HG03521 (cell line): ENCODE measurements at regions not wholly inside any gene's neighbourhood (a gene's known extent, or its start where the extent isn't known, plus 50 kb on each side); places are given as distances from the start of the nearest gene placed in this dataset.
"Not testable (repeated sequence)": the region's sequence is repeated elsewhere in the genome, so short reads cannot be mapped to it uniquely, and the experiment has no call there.

Source experiments
- ATAC-seq: cut with Tn5 transposase; IDR thresholded peaks from one replicate; pipeline ENCODE4 v1.9.1; 2021; ENCODE audit warnings: mild to moderate bottlenecking, moderate library complexity; ENCODE audit not compliant: unreplicated experiment

DNA sequence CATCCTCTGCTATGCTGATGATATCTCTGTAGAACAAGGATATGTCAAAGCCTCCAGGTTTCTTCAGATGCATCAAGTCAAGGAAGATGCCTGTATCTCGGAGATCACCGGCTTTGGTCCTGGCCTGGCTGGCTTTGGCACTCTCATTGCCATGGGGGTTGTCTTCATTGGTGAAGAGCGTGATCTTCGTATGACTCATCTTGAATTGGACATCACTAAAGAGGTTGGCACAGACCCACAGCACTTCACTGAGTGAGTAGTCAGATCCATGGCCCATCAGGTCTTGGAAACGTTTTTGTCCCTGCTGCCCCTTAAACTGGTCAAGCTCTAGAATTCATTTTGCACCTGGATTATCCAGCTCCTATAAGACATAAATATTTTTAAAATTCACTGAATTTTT lies 130.9 kb upstream of the MAMLD1 start:
- ATAC-seq: not testable (repeated sequence)

DNA sequence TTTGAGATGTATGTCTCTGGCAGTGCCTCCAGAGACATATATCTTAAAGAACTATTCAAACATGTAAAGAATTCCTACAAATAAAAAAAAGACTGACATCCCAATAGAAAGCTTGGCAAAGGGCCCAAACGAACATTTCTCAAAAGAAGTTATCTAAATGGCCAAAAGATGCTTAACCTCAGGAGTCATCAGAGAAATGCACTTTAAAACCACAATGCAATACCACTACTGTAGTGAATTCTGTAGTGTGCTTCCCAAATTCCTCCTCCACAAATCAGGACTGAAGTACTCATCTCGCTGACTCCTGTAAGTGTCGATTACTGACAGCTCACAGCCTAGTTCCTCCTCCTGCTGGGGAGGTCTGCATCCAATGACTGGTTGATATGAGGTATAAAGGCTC lies 129.0 kb upstream of the MAMLD1 start:
- ATAC-seq: no peak

DNA sequence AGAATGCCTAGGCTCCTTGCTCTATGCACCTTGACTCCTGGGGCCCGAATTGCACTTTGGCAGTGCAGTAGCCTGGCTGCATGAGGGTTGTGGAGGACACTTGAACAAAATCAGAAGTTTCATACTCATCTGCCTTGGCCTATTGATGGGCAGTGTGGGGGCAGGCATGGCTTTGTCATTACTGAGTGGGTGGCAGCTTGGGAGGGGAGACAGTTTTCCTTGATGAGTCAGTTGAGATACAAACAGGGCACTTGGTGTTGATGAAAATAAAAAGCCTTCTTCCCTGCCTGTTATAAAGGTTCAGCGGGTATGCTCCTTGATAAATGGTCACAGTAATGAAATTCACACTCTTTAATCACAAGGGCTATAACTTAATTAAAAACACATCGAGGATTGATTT lies 126.8 kb upstream of the MAMLD1 start:
- ATAC-seq: no peak

DNA sequence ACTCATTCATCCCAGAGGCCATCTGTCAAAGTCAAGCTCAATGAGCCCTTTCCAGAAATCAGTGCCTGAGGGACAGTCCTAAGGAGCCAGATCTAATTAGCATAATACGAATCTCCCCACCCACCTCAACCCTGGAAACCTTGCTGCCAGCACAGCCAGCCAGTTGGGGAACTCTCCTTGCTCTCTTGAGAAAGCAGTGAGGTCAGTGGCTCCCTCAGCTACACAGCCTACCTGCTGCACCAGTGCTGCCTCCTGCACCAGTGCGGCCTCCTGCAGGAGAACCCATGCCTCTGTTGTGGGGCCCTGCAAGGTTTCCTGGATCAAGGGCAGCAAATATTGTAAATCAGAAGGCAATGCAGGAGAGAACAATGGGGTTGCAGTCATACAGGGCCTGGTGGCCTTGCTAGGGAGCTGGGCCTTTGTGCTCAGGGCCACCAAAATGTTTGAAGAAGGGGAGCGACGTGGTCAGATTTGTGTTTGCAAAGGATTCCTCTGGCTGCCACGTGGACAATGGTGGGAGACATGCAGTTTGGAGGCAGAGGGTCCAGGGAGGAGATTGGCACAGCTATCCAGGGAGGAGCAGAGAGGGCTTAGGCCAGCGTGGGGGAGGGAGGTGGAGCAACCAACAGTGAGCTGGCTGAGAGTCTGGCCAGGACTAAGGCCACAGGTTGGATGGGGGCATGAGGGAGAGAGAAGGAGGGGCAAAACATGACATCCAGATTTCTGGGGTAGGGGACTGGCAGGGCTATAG lies 124.3 kb upstream of the MAMLD1 start:
- no peak for ATAC-seq

DNA sequence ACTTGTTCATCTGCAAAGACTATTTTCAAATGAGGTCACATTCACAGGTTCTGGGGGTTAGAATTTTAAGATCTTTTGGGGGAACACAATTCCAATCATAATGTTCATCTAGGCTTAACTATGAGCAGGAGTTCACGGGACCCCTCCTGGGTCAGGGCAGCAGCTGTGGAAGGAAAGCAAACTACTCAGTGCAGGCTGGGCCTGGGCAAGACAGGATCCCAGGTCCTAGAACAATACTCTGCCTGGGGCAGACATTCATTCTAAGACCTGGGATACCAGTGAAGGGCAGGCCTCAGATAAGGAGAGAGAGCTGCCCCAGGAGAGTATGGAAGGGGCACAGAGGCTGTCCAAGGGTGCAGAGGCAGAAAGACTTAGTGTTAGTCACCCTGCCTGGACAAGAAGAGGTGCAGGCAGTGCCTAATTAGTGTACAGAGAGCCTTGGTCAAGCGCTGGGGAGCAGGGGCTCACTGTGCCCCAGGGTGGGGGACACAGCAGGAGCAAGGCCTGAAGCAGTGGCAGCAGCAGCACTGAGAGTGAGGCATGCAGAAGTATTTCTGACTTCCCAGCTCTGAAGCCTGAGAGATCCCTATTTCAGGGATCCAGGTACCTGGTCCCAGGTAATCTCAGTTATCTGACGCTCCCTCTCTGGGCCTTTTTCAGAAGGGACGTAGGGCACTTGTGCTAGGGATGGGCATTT lies 123.0 kb upstream of the MAMLD1 start:
- ATAC-seq: no peak

DNA sequence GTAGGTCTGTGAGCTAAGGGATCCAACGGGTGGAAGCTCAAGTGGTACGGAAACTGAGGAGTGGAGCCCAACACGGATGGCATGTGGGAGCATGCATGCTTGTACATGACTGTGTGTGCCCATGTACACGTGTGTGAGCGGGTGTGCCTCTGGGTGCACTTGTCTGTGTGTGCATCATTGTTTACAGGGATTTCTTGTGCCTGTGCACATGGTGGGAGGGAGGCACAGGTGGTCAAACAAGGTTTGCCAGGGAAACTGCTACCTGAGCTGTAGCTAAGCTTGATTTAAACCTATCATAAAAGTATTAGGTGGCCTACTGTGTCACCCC lies 122.5 kb upstream of the MAMLD1 start:
- ATAC-seq: no peak

DNA sequence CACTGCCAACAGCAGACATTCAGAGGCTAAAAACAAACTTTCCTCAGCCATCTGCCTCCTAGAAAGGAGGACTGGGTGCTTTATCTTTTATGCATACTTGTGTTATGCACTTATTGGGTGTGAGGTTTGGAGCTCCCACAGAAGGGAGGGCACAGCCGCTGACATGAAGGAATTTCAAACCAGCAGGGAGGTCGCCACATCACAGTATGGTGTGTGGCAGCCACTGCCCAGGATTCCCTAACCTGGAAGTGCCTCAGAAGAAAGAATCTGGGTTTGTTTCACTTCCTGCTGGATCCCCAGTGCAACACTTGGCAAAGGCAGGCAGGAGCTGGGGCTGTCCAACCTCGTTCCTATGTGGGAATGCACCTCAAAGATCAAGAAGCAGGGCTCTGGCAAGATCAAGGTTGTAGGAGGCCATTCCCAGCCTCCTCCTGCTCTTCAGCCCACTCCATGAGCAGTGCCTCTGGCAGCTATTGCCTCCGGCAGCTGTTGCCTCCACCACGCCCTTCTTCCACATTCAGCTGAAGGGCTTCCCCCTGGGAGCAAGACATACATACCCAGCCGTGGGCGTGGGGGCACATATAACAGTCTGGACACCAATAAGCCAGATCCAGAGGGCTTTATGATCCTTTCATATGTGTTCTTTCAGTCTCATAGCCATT lies 109.0 kb upstream of the MAMLD1 start:
- no peak for ATAC-seq

DNA sequence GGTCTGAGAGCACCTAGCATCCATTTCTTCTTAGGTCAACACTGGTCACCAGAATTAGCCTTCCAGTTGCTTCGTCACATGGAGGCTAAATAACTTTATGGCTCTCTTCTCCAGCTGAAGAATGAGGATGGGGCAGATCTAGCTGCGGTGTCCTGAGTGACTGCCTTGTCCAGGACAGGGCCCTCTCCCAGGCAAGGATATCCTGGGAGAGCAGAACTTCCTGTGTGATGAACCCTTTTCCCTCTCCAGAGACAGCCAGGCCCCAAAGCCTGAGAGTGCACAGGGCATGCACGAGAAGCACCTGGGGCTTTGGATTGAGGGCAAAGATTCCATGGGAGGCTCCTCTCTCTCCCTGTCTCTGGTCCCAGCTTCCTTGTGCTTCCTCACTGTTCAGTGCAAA lies 108.2 kb upstream of the MAMLD1 start:
- no peak for ATAC-seq

DNA sequence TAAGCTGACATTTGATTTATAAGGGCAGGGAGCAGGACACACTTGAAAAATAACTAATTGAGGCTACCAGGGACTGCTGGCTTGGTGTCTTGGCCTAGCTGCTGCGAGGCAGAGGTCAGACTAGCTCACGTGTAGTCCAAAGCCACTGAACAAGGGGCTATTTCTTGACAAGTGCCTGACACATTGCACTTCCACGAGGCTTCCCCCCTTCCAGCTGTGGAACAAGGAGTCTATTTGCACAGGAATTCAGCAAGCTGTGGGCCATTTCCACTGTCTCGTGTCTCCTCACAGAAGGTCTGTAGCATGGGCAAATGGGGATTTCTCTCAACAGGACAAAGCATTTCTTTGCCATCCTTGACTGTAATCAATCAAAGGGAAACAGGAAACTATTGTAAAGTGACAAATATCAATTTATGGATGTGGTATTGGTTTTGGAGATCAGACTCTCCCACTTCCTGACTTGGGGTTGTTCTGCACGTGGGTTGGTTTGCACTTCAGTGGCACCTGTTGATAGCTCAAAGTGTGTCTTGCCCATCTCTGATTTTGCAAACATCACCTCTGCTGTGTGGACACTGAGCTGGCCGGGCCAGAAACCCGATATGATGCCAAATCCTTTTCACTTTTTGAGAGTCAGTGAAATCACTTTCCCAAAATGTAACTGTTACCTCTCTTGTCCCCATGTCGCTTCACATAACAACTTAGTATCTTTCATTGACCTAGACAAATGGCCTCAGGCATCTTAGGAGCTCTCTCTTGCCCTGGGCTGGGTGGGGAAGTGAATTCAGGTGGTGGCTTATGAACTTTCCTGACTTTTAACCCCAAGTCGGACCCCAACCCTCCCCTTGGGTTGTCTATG lies 107.4 kb upstream of the MAMLD1 start:
- no peak for ATAC-seq

DNA sequence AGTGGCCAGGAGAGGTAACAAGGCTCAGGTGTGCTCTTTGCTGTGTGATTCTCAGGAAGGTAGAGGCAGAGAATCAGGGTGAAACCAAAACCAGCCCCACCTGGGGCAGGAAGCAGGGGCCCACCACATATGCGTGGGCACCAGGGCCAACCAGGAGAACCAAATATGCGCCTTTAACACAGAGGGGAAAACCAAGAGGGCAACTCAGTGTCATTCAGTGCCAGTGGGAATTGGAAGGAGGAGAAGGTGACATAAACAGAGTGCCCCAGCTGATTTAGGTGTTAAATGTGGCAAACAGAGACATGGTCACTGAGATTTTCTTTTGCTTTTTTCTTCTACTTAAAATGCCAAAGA lies 106.8 kb upstream of the MAMLD1 start:
- no peak for ATAC-seq

DNA sequence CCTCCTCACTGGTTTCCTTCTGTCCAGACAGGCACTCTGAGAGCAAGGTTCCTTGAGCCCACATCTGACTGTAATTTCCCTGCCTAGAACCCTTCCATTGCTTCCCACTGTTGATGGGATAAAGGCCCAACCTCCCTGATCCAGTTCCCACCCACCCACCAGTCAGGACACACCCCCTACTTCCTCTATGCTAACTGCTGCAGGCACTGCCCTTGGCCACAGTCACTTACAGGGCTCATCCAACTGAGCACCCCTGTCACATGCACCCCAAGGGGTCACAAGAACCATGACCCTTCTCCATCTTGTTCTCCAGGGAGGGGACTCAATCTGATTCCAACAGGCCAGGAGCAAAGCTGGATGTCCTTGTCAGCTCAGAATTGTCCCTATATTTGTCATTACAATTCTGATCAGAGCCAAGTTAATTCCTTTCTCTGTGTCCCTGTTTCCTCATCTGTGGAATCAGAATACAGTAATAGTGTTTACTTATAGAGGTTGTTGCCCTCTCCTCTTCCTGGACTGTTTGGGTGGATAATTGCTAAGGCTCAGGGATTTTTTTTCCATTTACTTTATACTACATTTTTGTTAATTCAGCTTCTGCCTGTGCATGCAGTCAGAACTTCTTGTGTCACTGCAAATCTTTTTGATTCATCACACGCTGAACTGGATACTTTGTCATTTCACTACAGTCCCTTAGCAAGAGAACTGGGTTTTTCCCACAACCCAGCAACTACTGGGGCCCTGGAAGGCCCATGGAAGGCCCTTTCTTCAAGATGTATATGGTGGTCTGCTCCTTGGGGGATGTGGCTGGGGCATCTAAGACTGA lies 105.6 kb upstream of the MAMLD1 start:
- ATAC-seq: no peak

DNA sequence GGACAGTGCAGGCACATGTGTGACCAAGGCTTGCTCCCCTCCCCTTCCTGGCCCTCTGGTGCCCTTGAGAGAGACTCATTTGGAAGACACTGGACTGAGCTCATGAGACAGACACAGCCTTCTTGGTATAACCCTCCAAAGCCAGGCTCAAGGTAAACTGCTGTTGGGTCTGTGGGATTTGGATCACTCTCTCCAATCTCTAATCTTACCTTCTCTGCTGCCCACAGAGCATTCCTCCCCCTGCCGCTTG lies 105.0 kb upstream of the MAMLD1 start:
- no peak for ATAC-seq

DNA sequence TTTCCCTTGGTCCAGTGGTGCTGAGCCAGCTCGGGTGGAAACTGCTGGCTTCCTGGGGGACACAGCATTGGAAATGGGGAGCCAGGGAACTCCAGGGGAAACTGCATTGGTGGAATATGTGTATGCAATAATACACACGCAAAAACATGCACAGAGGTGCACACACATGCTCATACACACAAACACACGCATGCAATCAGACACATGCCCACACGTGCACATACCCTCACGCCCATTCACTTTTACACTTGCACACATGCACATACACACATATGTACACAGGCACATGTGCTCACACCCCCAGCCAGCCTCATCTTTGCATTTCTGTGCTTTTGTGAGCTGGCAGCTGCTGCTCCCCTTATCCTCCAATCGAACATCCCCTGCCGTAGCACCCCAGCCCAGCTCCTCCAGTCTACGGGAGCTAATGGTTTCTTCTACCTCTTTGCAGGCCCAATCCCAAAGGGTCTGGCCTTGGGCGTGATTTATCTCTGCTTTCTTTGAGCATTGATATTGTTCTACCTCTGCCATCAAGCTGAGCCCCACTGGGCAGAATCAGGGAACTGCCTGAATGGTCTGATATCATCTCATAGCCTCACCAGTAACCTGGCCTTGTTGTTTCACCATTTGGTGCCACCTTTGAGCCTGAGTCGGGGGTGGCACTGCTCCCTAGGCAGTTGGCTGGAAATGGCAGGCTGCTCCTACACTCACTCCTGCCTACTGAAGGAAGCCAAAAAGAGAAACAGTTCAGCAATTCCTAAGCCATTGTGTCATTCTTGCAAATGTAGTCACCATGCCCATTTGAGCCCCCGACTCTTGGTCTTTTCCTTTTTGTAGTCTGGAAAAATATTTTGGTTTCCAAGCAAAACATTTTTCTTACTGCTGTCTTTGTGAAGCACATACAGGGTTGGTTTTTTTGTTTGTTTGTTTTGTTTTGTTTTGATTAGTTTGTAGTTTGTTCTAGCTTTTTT lies 104.4 kb upstream of the MAMLD1 start:
- ATAC-seq: no peak

DNA sequence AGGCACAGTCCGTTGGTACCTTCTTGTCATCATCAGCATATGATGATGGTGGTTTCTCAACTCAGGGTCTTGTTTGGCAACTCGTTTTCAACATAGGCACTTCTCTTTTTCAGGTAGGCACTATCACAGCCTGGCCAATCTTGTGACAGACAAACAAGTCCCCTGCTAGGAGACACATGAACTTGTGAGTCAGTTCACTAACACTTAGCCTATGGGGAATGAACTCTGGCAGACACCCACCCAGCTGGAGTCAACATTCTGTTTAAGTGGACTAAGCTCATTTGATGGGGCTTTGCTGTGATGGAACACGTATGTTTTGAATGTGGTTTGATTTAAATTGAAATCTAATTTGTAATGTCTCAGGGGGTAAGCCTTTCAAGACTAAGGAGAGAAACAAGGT lies 100.7 kb upstream of the MAMLD1 start:
- no peak for ATAC-seq

DNA sequence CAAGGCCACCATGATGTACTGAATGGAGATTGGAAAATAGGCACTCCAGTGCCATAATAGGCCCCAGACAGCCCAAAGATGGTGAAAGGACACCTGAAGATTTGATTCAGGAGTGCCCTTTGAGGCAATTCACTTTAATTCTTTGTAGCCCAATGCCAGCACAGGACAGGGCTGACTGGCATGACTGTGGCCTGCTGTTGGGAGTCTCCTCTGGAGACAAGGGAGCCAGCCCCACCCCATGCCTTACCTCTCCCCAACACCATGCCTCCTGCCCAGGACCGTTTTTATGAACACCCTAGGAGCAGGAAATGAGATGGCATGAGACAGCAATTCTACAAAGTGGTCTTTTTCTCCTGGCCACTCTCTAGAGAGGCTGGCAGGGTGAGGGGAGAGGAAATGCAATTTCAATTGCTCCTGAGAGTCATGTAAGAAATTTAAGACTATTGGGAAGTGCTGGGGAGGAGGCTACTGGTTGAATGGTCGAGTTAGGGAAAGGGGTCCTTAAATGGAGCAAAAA lies 94.2 kb upstream of the MAMLD1 start:
- ATAC-seq: no peak

DNA sequence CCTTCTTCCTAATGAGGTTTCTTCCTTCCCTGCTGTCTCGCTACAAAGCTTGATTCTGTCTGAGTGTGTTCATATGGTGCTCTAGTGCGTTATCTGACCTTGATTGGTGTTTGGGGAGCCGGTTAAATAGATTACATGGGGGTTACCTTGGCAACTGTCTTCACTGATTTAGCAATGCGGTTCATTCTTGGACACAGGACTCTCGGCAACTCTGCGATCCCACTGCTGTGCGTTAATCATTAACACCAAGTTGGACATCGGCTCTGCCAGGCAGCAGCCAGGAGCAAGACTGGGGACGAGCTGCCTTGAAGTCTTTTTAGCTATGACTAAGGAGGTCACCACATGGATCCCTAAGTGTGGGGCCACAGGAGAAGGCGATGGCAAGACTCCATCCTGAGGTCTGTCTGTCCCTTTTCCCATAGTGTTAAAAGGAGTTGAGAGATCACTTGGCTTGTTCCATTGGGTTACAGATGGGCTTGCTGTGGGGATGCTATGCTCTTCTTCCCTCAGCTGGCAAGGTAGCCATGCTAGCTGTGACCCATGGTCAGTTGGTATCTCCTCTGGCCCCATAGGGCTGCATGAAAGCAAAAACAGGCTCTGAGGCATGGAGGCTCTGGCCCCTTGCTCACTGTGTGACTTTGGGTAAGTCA lies 93.4 kb upstream of the MAMLD1 start:
- no peak for ATAC-seq

DNA sequence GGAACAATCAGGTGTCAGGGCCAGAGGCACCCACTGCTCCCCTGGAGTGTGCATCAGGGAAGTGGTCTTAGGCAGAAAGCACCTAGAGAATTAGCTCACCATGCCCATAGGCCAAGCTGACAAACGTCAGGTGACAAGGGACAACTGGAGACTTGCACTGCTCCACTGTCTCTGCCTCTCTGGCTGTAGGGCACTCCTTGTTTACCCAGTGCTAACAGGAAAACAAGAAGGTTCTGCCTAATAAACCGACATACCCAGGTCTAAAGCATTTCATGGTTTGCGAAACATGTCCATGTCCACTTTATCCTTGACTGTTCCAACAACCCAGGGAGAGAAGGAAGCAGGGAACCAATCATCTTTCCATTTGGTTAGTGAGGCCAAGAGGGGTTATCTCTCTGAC lies 92.5 kb upstream of the MAMLD1 start:
- no peak for ATAC-seq

DNA sequence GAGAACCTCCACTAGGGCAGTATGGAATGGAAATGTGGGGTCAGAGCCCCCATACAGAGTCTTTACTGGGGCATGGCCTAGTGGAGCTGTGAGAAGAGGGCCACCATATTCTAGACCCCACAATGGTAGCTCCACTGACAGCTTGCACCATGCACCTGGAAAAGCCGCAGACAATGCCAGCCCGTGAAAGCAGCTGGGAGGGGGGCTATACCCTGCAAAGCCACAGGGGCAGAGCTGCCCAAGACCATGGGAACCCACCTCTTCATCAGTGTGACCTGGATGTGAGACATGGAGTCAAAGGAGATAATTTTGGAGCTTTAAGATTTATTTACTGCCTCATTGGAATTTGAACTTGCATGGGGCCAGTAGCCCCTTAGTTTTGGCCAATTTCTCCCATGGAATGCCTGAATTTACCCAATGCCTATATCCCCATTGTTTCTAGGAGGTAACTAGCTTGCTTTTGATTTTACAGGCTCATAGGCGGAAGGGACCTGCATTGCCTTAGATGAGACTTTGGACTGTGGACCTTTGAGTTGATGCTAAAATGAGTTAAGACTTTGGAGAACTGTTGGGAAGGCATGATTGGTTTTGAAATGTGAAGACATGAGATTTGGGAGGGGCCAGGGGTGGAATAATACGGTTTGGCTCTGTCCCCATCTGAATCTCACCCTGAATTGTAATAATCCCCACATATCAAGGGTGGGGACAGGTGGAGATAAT lies 89.4 kb upstream of the MAMLD1 start:
- ATAC-seq: not testable (repeated sequence)
